ENCODE measurements at regions not wholly inside any gene's neighbourhood (a gene's known extent, or its start where the extent isn't known, plus 50 kb on each side); places are given as distances from the start of the nearest gene placed in this dataset.

- intact Hi-C loops (cut with DNase I, micrococcal nuclease), result no loop called here
- Histone ChIP-seq H3K4me3 (no peak overlapping the region), H3K36me3 (ENCODE audit: low read depth) (no peaks in the 10 kb centered on the region), H3K4me1 (ENCODE audit: low read depth) (no peaks in the 10 kb centered on the region), H3K9me3 (no peaks in the 10 kb centered on the region)
- DNase-seq (no peak), ATAC-seq (no peak)
- no peak for TF ChIP-seq CTCF (IDR thresholded peaks at IDR 0.05)
Measured at GRCh38 chrY:8390310-8390709, 947.0 kb upstream of the TSPY4 start.

- ATAC-seq (no peak), DNase-seq (no peak)
- Histone ChIP-seq H3K36me3 (ENCODE audit: low read depth) (no peaks in the 10 kb centered on the region), H3K9me3 (no peaks in the 10 kb centered on the region), H3K4me3 (no peak overlapping the region), H3K4me1 (ENCODE audit: low read depth) (no peaks in the 10 kb centered on the region)
- intact Hi-C loops (cut with DNase I, micrococcal nuclease), result no loop called here
- no peak for TF ChIP-seq CTCF (IDR thresholded peaks at IDR 0.05)
Measured at GRCh38 chrY:8393246-8393645, 944.0 kb upstream of the TSPY4 start.

- intact Hi-C loops (cut with DNase I, micrococcal nuclease), result no loop called here
- ATAC-seq (no peak), DNase-seq (no peak)
- Histone ChIP-seq H3K9me3 (no peaks in the 10 kb centered on the region), H3K4me3 (no peak overlapping the region), H3K4me1 (ENCODE audit: low read depth) (no peaks in the 10 kb centered on the region), H3K36me3 (ENCODE audit: low read depth) (no peaks in the 10 kb centered on the region)
- TF ChIP-seq CTCF (IDR thresholded peaks at IDR 0.05), result no peak
Measured at GRCh38 chrY:8422906-8423305, 914.4 kb upstream of the TSPY4 start.

GRCh38 chrY:8426433-8426832 is 910.8 kb upstream of the TSPY4 start:
- ATAC-seq (no peak), DNase-seq (no peak)
- no peak overlapping the region for H3K4me3 ChIP-seq
- TF ChIP-seq CTCF (IDR thresholded peaks at IDR 0.05), result no peak
- intact Hi-C loops (cut with DNase I, micrococcal nuclease), result no loop called here
- H3K36me3 ChIP-seq (ENCODE audit: low read depth), result no peaks in the 10 kb centered on the region
- no peaks in the 10 kb centered on the region for H3K4me1 ChIP-seq (ENCODE audit: low read depth)
- H3K9me3 ChIP-seq, result no peaks in the 10 kb centered on the region

GRCh38 chrY:8437510-8437909 is 899.8 kb upstream of the TSPY4 start:
- no peak for TF ChIP-seq CTCF (IDR thresholded peaks at IDR 0.05)
- no peaks in the 10 kb centered on the region for H3K36me3 ChIP-seq (ENCODE audit: low read depth)
- DNase-seq, result no peak
- H3K4me3 ChIP-seq, result no peak overlapping the region
- intact Hi-C loops (cut with DNase I, micrococcal nuclease), result no loop called here
- no peaks in the 10 kb centered on the region for H3K4me1 ChIP-seq (ENCODE audit: low read depth)
- ATAC-seq, result no peak
- H3K9me3 ChIP-seq, result no peaks in the 10 kb centered on the region

- no peaks in the 10 kb centered on the region for H3K9me3 ChIP-seq
- ATAC-seq (no peak), DNase-seq (no peak)
- no peaks in the 10 kb centered on the region for H3K36me3 ChIP-seq (ENCODE audit: low read depth)
- no peaks in the 10 kb centered on the region for H3K4me1 ChIP-seq (ENCODE audit: low read depth)
- no peak overlapping the region for H3K4me3 ChIP-seq
- intact Hi-C loops (cut with DNase I, micrococcal nuclease), result no loop called here
- TF ChIP-seq CTCF (IDR thresholded peaks at IDR 0.05), result no peak
Measured at GRCh38 chrY:8442097-8442496, 895.2 kb upstream of the TSPY4 start.
